ENCODE measurements at regions not wholly inside any gene's neighbourhood (a gene's known extent, or its start where the extent isn't known, plus 50 kb on each side); places are given as distances from the start of the nearest gene placed in this dataset.
A peak's percentile ranks its signal among the peaks of the same experiment; 100 is the strongest.

DNA sequence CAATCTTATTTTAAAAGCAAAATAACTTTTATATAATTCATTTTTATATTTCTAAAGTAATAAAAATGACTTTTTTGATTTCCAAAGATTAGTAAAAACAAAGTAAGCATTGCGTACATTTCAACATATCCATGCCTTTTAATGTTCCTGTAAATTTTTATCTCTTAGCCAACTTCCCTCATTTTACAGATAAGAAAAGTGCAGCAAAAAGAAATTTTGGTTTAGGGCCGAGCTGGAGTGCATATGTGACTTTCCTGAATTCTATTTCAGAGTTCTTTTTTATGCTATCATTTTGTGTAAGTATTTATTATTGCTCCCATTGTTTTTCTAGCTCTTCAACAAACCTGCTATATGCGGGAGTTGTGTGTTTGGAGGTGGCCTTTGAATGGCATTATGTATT is 195.3 kb downstream of the NHLRC3 start:
- DNase-seq: no peak

DNA sequence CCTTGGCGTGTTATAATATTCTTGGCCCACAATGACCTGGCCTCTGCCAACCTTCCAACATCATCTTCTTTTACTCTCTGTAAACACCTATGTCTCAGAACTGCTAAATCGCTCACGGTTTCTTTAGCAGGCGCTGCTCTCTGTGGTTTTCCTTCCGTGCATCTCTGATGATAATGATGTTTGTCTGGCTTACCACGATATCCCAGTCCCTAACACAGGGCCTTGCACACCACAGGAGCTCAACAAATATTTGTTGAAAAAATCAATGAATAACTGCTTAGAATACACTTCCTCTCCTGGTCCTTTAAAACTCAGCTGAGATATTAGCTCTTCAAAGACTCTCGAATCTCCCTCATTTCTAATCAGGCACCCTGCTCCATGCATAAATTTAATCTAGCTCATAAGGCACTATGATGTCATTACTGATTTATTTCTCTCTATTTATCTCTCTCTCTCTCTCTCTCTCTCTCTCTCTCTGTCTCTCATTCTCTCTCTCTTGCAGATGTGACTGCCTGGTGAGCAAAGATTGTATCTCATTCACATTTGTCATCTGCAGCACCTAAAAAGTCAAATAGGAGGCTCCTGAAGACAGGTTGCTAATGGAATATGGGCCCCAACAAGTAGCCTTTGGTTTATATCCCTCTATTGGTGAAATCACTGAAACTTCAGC is 206.4 kb downstream of the NHLRC3 start:
- DNase-seq: no peak

DNA sequence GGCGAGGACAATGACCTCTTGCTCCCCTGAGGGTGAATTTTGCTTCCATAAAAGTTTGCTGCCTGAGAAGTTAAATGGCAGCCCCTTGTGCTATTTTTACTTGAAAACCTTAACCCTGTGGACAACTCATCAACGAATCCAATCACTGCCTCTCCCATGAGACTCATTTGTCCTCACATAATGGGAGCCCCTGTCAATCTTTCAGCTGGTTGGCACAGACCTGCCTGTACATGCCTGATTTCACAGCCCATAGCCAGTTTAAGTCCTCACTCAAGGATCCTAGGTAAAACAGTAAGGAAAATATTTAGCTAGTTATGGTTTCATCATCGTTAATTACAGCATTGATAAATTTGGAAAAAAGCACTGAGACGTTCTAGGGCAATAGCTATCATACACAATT is 207.4 kb downstream of the NHLRC3 start:
- no peak for DNase-seq

DNA sequence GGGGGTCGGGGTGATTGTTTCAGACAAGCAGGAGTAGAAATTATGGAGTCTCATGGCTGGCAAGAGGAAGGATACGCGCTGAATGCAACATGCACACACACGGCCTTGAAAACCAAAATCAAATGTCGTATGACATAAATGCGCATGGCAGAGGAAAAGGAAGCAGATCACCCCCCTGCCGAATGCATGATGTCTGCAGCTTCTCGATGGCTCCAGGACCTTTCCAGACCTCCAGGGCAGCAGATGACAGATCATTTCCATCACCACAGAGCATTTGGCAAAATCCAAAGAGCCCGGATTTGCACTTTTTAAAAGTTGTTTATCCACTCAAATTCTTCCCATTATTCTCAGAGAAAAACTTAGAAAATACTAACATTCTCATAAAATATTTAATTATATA is 211.7 kb downstream of the NHLRC3 start:
- no peak for DNase-seq

DNA sequence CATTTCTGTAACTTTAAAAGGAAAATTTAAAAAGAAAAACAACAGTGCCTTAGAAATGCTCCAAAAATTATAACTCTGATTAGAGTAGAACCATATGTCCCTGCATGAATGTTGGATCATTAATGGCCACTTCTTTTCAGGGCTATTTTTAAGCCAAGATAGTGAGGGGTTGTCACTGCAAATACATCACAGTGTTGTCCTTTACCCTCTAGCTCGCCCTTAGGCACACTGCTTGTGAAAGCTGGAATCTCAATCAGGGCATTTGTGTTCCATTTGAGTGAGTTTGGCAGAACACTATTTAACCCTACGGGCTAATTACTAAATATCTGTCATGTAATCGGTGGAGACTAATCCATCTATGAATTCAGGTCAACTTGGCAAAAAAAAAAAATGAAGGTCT is 212.2 kb downstream of the NHLRC3 start:
- no peak for DNase-seq

DNA sequence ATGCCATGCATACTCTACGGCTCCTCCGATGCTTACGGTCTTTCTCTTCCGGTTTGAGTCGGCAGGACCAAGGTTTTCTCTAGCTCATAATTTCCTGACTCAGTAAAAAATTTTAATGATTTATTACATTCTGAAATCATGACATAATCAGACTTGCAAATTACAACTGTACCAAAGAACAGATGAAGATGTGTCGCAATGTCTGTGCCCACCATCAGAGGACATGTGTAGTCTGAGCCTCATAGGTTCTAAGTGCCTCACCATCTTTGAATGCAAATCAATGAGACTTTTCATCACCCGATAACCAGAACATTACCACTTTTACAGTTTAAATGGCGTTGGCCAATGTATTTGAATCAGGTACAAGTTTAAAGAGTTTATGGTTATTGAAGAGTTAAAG is 213.1 kb downstream of the NHLRC3 start:
- no peak for DNase-seq

DNA sequence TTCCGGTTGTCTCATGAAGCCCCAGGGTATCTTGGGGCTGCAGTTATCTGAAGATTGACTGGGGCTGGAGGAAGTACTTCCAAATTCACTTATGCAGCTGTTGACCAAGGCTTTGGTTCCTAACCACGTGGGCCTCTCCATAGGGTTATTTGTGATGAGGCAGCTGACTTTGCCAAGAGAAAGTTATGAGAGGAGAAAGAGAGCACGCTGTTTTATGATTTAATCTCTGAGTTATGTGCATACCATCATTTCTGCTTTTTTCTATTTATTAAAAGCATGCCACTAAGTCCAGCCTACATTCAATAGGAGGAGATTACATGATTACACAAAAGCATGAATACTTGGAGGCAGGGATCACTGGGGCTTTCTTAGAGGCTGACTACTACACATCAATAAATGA is 215.5 kb downstream of the NHLRC3 start:
- no peak for DNase-seq

DNA sequence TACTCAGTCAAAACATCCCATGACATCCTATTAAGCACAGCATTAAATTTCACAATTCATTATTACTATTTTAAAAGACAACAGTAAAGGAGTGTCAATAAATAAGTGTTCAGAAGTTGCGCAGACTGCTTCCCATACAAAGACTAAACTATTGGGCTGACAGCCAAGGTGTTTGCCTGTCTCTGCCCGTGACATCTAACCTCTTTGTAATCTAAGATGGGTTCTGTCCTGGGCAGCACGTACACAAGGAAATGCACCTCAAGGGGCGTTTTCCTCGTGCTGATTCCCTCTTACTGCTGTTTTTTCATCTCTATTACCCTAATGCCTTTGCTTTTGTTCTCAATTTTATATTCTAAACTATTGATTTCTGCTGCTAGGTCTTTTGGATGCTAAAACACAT is 216.3 kb downstream of the NHLRC3 start:
- DNase-seq: no peak

DNA sequence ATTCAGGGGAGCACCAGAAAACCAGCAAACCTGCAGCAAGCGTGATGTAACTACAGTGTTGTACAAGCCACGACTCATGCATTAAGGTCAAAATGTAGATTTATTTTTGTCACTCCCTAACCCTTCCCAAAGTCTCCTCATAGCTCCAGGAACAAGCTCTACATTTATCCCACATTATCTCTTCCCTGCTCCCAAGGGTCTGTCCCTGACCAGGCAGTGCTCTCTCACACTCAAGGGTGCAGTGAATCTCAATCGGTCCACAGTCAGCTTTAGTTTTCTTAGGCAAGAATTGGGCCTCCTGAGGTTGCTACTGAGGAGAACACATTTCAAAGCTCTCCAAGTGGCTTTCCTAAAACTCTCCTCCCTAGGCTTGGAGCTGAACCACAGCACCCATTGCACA is 219.4 kb downstream of the NHLRC3 start:
- DNase-seq: no peak

DNA sequence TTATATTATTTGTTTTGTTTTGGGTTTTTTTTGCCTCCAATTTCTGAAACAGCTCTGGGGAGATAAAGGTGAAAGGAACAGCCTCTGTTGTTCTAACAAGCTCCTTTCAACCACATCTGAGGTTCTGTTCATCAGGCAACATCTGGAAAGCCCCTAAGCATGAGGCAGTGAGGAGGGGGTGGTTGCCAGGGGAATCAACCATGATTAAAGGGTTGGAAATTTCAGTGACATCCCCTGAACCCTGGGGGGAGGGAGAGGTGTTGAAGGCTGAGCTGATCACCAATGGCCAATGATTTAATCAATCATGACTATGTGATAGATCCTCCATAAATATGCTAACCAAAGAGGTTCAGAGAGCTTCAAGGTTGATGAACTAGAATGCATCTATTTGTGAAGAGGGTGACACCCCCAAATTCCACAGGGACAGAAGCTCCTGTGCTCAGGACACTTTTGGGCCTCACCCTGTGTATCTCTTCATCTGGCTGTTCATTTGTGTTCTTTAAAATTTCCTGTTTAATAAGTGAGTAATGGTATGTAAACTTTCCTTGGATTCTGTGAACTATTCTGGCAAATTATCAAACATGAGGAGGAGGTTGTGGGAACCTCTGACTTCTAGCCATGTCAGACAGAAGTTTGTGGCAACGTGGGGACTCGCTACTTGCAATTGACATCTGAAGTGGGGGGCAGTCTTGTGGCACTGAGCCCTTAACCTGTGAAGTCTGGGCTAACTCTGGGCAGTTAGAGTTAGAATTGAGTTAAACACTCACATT is 221.3 kb downstream of the NHLRC3 start:
- no peak for DNase-seq

DNA sequence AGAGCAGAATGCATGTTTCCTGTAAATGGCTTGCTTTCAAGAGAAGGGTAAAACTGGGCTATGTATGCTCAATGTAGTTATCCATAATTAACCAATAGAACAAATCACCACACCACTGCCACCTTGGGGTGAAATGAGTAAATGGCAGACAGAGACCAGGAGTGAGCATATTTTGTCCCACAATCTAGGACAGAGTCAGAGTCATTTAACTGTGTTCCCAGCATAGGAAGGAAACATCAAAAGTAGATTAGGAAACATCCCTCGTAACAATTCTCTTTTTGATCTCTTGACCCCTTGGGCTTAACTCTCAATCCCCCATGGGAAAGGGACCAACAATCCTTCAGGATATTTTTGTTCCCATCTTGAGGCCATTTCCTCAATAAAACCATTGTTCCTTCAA is 224.8 kb downstream of the NHLRC3 start:
- DNase-seq: peak; percentile 47

DNA sequence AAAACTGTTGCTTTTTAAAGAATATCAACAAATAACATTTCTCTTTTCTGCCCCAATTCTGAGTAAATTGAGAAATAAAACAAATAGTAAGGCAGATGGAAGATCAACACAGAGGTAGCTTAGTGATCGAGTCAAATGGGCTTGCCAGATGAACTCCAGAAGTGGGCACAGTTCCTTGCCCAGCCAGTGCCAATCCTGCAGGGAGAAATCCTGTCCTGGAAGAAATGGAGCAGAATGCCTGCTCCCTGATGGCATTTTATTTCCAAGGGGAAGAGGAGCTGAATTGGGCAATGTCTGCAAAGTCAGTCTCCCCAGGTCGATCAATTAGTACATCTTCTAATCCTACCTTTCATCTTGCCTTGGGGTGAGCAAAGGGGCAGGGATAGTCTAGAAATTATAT is 225.3 kb downstream of the NHLRC3 start:
- DNase-seq: no peak

DNA sequence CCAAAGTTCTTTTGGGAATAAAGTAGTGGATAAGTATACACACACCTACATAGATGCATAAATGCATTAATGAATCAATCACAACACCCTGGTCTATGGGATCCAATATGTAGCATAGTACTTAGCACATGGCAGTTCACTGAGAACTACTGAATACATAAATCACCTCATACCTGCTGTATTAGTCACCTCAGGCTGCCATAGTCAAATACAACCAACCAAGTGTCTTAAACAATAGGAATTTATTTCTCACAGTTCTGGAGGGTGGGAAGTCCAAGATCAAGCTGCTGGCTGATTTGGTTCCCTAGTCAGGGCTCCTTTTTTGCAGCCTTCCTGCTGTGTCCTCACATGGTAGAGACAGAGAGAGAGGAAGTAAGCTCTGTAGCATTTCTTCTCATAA is 228.2 kb downstream of the NHLRC3 start:
- DNase-seq: no peak

DNA sequence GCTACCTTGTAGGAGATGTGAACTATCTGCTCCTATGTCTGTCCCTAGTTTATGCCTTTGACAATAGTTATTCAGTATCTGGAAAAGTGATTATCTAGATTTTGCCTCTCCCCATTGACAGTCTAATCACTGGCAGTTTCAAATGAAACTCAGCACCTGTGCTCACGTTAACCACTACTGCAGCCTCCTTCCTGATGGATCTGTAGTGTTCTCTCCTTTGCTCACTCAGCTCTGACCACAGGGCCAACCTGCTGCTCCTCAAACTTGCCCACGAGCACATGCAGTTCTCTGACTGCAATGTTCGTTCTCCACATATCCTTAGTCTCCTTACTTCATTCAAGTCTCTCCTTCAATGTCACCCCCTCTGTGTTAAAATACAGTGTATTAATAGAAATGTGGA is 230.1 kb downstream of the NHLRC3 start:
- no peak for DNase-seq

DNA sequence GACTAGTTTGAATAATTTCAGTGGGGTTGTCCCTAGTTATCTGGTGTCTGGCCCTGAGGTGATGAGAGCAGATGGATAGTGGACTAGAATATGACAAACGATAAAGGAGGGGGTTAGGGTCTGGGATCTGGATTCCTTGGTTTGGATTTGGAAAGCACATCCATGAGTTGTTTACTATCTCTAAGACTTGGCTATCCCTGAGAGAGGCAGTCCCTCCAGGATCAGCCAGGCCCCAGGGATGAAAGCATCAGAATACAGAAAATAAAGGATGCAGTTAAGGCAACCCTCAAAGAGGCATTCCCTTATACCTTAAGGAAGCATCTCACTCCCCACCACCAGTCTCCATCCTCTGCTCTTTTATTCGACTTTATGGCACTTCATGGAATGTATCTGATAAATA is 230.7 kb downstream of the NHLRC3 start:
- no peak for DNase-seq

DNA sequence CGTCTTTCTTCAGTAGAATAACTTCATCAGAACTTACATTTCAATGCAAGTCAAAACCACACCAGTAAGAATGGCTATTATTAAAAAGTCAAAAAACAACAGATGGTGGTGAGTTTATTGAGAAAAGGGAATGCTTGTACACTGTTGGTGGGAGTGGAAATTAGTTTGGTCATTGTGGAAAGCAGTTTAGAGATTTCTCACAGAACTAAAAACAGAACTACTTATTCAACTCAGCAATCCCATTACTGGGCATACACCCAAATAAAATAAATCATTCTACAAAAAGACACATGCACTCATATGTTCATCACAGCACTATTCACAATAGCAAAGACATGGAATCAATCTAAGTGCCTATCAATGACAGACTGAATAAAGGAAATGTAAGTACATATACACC is 231.2 kb downstream of the NHLRC3 start:
- no peak for DNase-seq

DNA sequence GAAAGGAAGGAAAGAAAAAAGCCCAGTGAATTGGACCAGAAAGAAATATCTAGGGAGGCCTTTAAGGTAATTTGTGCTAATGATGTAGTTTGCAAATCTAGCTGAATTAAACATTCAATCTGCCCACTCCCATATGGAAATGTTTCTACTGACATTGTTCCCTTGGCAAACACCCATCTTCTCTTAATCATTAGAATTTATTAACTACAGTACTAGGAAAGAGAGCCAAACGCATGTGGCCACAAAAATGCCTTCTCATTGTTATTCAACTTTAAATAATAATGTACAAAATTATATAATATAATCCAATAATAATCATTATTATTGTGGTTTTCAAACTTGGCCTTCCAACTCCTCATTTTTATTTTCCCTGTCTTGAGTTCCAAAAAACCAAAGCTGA is 234.7 kb downstream of the NHLRC3 start:
- peak; percentile 44 for DNase-seq

DNA sequence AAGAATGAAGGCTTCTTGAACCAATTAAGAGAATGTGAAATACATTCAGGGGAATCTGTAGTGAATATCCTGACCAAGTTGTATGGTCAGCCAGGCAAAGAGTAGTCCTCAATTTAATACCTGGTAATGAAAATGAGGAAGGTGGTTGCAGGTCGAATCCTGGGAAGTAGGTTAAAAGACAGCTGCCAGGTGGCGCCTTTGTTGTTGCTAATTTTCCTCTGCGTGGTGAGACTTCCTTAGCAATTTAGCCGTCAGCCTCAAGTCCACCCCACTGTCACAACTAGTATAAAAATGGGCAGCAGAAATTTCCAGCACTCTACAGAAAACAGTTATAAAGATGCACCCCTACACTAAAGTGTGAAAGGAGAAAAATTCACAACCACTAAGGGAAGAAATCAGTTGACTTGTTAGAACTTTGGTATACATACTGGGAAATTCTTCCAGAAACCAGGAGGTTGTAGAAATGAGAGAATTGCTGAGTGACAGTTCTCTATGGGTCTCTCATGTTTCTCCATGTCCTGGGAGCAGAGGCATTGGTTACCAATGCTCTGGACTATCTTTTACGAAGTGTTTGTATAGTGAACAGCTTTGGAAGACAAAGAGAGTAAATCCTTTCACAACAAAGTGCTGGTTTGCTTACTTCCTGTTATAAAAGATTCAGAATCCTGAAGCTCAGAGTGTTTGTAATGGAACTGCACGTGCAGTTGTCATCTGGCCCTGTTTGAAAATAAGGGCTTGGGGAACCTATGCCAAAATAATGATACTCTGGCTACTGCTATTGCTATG is 235.9 kb downstream of the NHLRC3 start:
- no peak for DNase-seq

DNA sequence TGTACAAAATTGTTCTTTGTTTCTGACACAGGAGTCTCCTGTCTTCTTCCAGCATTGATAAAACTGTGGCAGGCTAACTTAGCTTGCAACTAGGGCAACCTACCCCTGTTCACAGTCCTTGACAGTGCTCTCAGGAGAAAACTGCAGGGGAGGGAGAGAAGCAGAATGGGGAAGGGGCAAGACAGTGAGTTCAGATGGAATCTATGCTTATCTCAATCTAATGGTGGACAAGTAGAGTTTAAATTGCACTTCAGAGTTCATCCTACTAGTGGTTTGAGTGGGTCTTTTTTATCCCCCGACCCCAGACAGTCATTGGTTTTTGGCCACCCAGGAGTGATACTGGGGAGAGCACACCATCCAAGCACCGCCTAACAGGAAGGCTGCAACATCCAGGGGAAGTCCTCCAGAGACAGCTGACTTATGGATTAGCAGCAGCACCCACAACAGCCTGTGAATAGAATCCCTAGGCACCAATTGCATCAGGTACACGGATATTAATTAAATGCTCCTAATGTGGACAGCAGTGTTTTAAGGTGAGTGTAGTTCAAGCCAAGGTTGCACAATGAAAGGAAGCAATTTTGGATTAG is 236.6 kb downstream of the NHLRC3 start:
- DNase-seq: no peak

DNA sequence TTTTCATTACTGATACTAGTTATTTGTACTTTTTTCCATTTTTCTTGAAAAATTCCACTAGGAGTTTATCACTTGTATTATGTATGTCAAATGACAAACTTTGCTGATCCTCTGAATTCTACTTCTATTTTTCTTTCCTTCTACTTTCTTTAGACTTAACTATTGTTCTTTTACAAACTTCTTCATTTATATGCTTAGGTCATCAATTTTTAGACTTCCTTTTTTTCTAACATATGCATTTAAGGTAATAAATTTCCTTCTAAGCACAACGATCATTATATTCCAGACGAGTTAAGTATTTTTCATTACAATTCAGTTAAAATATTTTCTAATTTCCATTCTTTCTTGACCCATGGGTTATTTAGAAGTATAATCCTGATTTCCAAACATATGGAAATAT is 240.8 kb downstream of the NHLRC3 start:
- no peak for DNase-seq

DNA sequence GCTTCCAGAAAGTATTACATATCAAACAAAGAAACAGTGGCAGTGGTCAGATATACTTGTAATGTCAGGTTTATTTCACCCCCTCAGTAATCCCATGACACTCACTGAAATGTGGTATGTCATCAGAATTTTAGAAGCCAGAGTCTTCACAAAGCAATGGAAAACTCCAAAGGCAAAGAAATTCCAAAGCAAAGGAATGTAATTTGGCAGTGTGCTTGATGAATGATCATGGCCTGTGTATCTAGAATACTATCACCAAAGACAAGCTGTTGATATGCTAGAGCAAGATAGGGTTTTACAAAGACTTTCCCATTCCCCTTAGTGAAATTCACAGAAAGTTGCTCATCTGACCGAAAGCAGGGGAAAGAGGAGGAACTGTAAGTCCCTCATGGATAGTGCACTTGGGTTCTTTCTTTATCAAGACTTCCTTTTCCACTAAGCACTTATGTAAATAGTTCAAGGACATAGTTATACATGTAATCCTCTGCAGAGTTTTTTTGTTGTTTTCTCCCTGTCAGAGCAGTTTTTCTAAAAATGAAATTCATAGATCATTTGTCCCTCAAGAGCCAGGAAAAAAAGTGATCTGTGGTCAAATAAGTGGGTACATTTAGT is 243.4 kb downstream of the NHLRC3 start:
- no peak for DNase-seq

DNA sequence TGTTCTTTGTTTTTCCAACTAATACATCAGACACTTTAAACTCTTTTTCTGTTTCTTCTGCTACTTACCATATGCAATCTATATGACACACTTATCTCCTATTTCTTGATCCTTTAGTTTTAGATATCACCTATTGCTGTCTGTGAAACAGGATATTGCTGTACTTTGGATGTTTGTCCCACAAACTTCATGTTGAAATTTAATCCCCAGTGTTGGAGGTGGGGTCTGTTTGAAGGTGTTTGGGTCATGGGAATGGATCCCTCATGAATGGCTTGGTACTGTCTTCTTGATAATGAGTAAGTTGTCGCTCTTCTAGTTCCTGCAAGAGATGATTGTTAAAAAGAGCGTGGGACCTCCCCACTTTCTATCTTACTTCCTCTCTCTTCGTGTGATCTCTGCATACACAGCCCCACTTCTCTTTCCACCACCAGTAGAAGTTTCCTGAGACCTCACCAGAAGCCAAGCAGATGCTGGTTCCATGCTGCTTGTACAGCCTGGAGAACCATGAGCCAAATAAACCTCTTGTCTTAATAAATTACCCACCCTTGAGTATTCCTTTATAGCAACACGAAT is 244.2 kb downstream of the NHLRC3 start:
- no peak for DNase-seq
